DMS114 treated with DMSO at 0.1 percent for 48 hours (cell line): ENCODE measurements at regions not wholly inside any gene's neighbourhood (a gene's known extent, or its start where the extent isn't known, plus 50 kb on each side); places are given as distances from the start of the nearest gene placed in this dataset.
"Not testable (repeated sequence)": the region's sequence is repeated elsewhere in the genome, so short reads cannot be mapped to it uniquely, and the experiment has no call there.

Experiments
- DNase-seq: peaks from one replicate; lab custom pipeline; 2025; ENCODE audit not compliant: unreplicated experiment; lab: John Stamatoyannopoulos, UW

- DNase-seq = not testable (repeated sequence)
These were observed 417.7 kb upstream of the POU3F2 start for GRCh38 chr6:98416497-98417158.

GRCh38 chr6:98433325-98434056 lies 400.9 kb upstream of the POU3F2 start:
- no peak for DNase-seq

GRCh38 chr6:98443633-98444032 lies 390.7 kb upstream of the POU3F2 start:
- no peak for DNase-seq

GRCh38 chr6:98452685-98453084 lies 381.7 kb upstream of the POU3F2 start:
- DNase-seq = no peak

- no peak for DNase-seq
These were observed 379.5 kb upstream of the POU3F2 start for GRCh38 chr6:98454809-98455322.

GRCh38 chr6:98458708-98459107 lies 375.7 kb upstream of the POU3F2 start:
- DNase-seq = no peak

- no peak for DNase-seq
These were observed 371.1 kb upstream of the POU3F2 start for GRCh38 chr6:98463038-98464000.

GRCh38 chr6:98467091-98467490 lies 367.3 kb upstream of the POU3F2 start:
- no peak for DNase-seq

- DNase-seq = no peak
These were observed 366.5 kb upstream of the POU3F2 start for GRCh38 chr6:98467902-98468301.

GRCh38 chr6:98469141-98469540 lies 365.2 kb upstream of the POU3F2 start:
- DNase-seq = no peak

GRCh38 chr6:98470821-98471220 lies 363.6 kb upstream of the POU3F2 start:
- DNase-seq = no peak

GRCh38 chr6:98471444-98471843 lies 362.9 kb upstream of the POU3F2 start:
- no peak for DNase-seq

GRCh38 chr6:98477231-98477630 lies 357.1 kb upstream of the POU3F2 start:
- DNase-seq = no peak

GRCh38 chr6:98484696-98485095 lies 349.7 kb upstream of the POU3F2 start:
- no peak for DNase-seq

GRCh38 chr6:98485593-98485992 lies 348.8 kb upstream of the POU3F2 start:
- DNase-seq = no peak

GRCh38 chr6:98486057-98486456 lies 348.3 kb upstream of the POU3F2 start:
- no peak for DNase-seq

- DNase-seq = no peak
These were observed 346.8 kb upstream of the POU3F2 start for GRCh38 chr6:98487612-98488011.

GRCh38 chr6:98498144-98498775 lies 336.1 kb upstream of the POU3F2 start:
- DNase-seq = no peak

GRCh38 chr6:98498866-98499265 lies 335.5 kb upstream of the POU3F2 start:
- DNase-seq = no peak

- no peak for DNase-seq
These were observed 320.2 kb upstream of the POU3F2 start for GRCh38 chr6:98514073-98514720.
